HL-60 (cell line): ENCODE measurements at regions not wholly inside any gene's neighbourhood (a gene's known extent, or its start where the extent isn't known, plus 50 kb on each side); places are given as distances from the start of the nearest gene placed in this dataset.

Source experiments
- DNase-seq, 2 experiments: peaks; one replicate each; pipeline ENCODE4 v3.0.0-alpha.2; 2010 to 2020; ENCODE audit warnings: low read depth in 1 of 2, low spot score in 1 of 2
- H3K27ac ChIP-seq: fragments of 250-450 bp; sonication (Bioruptor Pico); replicated peaks from 2 replicates; pipeline ENCODE4 v1.5.1; 2020; ENCODE audit warnings: mild to moderate bottlenecking, moderate library complexity
- H3K27me3 ChIP-seq: fragments of 250-450 bp; sonication (Bioruptor Pico); 2 replicates; pipeline ENCODE4 v1.5.1; 2021; ENCODE audit warnings: mild to moderate bottlenecking, moderate library complexity; ENCODE audit not compliant: insufficient read depth, poor library complexity, severe bottlenecking
- H3K4me3 ChIP-seq: replicated peaks from 2 replicates; pipeline ENCODE4 v1.5.1; 2011; ENCODE audit warnings: mild to moderate bottlenecking, control low read depth, low read length; ENCODE audit not compliant: insufficient read depth
- CTCF ChIP-seq: IDR thresholded peaks from one replicate; pipeline ENCODE4 v1.5.1; 2011; ENCODE audit warnings: low read length, control low read depth, inconsistent platforms; ENCODE audit not compliant: insufficient read depth
- GABPA ChIP-seq: IDR thresholded peaks from 2 replicates; pipeline ENCODE4 v1.6.1; 2012; ENCODE audit warnings: low read depth
- POLR2AphosphoS5 ChIP-seq: IDR thresholded peaks from 2 replicates; pipeline ENCODE4 v1.6.1; 2012; ENCODE audit warnings: low read depth
- SPI1 ChIP-seq: IDR thresholded peaks from 2 replicates; pipeline ENCODE4 v1.6.1; 2012; ENCODE audit warnings: low read depth, mild to moderate bottlenecking, borderline replicate concordance
- TF ChIP-seq, protein P1 (sequence below): IDR thresholded peaks from 2 replicates; pipeline ENCODE4 v1.6.1; 2012; ENCODE audit warnings: low read depth; ENCODE audit not compliant: insufficient replicate concordance

DNA sequence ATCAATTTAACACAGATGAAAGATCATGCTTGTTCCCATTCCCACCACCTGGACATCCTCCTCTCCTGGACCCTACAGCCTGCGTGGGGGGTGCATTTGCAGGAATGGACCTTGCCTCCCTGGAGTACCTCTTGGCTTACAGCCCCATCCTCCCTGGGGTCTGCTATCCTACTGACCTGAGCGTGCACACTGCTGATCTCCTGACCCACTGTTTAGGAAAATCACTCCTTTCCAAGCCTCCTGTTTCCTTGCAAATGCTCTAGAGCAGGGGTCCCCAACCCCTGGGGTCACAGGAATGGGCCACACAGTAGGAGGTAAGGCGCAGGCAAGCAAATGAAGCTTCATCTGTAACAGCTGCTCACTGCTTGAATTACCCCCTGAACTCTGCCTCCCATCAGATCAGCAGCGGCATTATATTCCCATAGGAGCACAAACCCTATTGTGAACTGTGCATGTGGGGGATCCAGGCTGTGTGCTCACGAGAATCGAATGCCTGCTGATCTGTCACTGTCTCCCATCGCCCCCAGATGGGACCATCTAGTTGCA, 88.2 kb upstream of the SEPTIN5 start:
- Histone ChIP-seq H3K27ac (no peak overlapping the region), H3K4me3 (no peak overlapping the region), H3K27me3 (no peaks in the 10 kb centered on the region)
- DNase-seq: no peak
- TF ChIP-seq POLR2AphosphoS5 (no peak), GABPA (no peak), CTCF (no peak), SPI1 (no peak)
- TF ChIP-seq, protein P1, sequence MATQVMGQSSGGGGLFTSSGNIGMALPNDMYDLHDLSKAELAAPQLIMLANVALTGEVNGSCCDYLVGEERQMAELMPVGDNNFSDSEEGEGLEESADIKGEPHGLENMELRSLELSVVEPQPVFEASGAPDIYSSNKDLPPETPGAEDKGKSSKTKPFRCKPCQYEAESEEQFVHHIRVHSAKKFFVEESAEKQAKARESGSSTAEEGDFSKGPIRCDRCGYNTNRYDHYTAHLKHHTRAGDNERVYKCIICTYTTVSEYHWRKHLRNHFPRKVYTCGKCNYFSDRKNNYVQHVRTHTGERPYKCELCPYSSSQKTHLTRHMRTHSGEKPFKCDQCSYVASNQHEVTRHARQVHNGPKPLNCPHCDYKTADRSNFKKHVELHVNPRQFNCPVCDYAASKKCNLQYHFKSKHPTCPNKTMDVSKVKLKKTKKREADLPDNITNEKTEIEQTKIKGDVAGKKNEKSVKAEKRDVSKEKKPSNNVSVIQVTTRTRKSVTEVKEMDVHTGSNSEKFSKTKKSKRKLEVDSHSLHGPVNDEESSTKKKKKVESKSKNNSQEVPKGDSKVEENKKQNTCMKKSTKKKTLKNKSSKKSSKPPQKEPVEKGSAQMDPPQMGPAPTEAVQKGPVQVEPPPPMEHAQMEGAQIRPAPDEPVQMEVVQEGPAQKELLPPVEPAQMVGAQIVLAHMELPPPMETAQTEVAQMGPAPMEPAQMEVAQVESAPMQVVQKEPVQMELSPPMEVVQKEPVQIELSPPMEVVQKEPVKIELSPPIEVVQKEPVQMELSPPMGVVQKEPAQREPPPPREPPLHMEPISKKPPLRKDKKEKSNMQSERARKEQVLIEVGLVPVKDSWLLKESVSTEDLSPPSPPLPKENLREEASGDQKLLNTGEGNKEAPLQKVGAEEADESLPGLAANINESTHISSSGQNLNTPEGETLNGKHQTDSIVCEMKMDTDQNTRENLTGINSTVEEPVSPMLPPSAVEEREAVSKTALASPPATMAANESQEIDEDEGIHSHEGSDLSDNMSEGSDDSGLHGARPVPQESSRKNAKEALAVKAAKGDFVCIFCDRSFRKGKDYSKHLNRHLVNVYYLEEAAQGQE: no peak

DNA sequence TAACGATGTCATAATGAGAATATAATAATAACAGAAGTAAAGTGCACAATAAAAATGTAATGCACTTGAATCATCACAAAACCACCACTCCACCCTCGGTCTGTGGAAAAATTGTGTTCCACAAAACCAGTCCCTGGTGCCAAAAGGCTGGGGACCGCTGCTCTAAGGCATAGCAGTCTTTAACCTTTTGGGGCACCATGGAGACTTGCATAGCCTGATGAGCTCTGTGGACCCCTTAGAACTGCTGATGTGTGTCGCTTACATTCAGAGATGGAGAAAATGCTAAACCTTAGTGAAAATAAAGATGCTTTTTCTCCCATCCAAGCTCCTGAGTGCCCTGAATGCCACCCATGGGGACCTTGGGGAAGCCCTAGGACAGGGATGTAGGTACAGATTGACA, 87.6 kb upstream of the SEPTIN5 start:
- DNase-seq: no peak
- TF ChIP-seq POLR2AphosphoS5 (no peak), CTCF (no peak), SPI1 (no peak), GABPA (no peak)
- TF ChIP-seq, protein P1: no peak
- no peaks in the 10 kb centered on the region for H3K27me3 ChIP-seq
- H3K27ac ChIP-seq: no peak overlapping the region
- H3K4me3 ChIP-seq: no peak overlapping the region

GRCh38 chr22:19628038-19628776, 86.1 kb upstream of the SEPTIN5 start:
- no peak for TF ChIP-seq GABPA
- TF ChIP-seq SPI1: no peak
- TF ChIP-seq, protein P1: no peak
- TF ChIP-seq POLR2AphosphoS5: no peak
- TF ChIP-seq CTCF: no peak
- DNase-seq: no peak
- no peak overlapping the region for H3K27ac ChIP-seq

More at GRCh38 chr22:19628038-19628776, 86.1 kb upstream of the SEPTIN5 start:
- H3K4me3 ChIP-seq: no peak overlapping the region
- no peaks in the 10 kb centered on the region for H3K27me3 ChIP-seq
